ENCODE measurements at regions not wholly inside any gene's neighbourhood (a gene's known extent, or its start where the extent isn't known, plus 50 kb on each side); places are given as distances from the start of the nearest gene placed in this dataset.

DNA sequence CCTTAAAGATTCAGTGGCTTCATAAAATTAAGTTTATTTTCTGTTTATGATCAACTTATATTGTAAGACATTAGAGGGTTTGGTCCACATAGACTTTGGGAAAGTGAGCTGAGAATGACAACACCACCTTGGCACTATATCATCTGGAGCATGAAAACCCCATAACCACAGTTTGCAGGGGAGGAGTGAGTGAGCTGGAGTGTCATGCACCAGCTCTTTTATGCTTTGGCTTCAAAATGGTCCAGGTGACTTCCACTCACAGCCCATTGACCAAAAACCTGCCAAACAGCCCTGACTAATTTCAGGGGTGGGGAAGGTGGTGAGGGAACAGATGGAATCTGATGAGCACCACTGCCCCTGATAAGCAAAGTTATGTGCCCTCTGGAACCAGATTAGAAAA is 295.8 kb downstream of the DMRTA1 start:
- H3K27ac ChIP-seq, result no peak overlapping the region
- H3K4me1 ChIP-seq, result no peaks in the 10 kb centered on the region
- no peaks in the 10 kb centered on the region for H3K27me3 ChIP-seq
- DNase-seq (ENCODE audit: extremely low spot score in 2 of 2), result no peak
- no peaks in the 10 kb centered on the region for H3K9me3 ChIP-seq
- no peaks in the 10 kb centered on the region for H3K36me3 ChIP-seq
- no peak for TF ChIP-seq POLR2AphosphoS5 (IDR thresholded peaks at IDR 0.05; ENCODE audit: insufficient read depth in 1 of 2, low read depth in 1 of 2)
- no peak for TF ChIP-seq CTCF (IDR thresholded peaks at IDR 0.05)
- no peak for TF ChIP-seq POLR2A (IDR thresholded peaks at IDR 0.05)
- intact Hi-C loops (cut with DNase I), result no loop called here
- no peak overlapping the region for H3K4me3 ChIP-seq

- Histone ChIP-seq H3K4me1 (no peaks in the 10 kb centered on the region), H3K27ac (no peak overlapping the region), H3K27me3 (no peaks in the 10 kb centered on the region), H3K9me3 (no peaks in the 10 kb centered on the region), H3K4me3 (no peak overlapping the region), H3K36me3 (no peaks in the 10 kb centered on the region)
- no peak for DNase-seq (ENCODE audit: extremely low spot score in 2 of 2)
- intact Hi-C loops (cut with DNase I), result no loop called here
- TF ChIP-seq POLR2A (IDR thresholded peaks at IDR 0.05) (no peak), CTCF (IDR thresholded peaks at IDR 0.05) (no peak), POLR2AphosphoS5 (IDR thresholded peaks at IDR 0.05; ENCODE audit: insufficient read depth in 1 of 2, low read depth in 1 of 2) (no peak)
Measured at GRCh38 chr9:22773501-22774220, 327.0 kb downstream of the DMRTA1 start.

DNA sequence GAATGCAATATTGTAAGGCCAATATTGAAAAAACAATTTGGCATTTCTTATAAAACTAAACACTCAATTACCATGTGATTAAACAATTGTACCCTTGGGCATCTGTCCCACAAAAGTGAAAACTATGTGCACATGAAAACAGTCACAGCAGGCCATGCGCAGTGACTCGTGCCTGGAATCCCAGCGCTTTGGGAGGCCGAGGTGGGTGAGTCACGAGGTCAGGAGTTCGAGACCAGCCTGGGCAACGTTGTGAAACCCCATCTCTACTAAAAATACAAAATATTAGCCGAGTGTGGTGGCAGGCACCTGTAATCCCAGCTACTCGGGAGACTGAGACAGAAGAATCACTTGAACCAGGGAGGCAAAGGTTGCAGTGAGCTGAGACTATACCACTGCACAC is 343.7 kb downstream of the DMRTA1 start:
- TF ChIP-seq POLR2AphosphoS5 (IDR thresholded peaks at IDR 0.05; ENCODE audit: insufficient read depth in 1 of 2, low read depth in 1 of 2) (no peak), POLR2A (IDR thresholded peaks at IDR 0.05) (no peak)
- no peaks in the 10 kb centered on the region for H3K36me3 ChIP-seq
- intact Hi-C loops (cut with DNase I), result no loop called here
- DNase-seq (ENCODE audit: extremely low spot score in 2 of 2), result no peak
- H3K27me3 ChIP-seq, result no peaks in the 10 kb centered on the region
- no peak overlapping the region for H3K27ac ChIP-seq
- H3K4me3 ChIP-seq, result no peak overlapping the region
- H3K9me3 ChIP-seq, result no peaks in the 10 kb centered on the region
- H3K4me1 ChIP-seq, result no peaks in the 10 kb centered on the region

DNA sequence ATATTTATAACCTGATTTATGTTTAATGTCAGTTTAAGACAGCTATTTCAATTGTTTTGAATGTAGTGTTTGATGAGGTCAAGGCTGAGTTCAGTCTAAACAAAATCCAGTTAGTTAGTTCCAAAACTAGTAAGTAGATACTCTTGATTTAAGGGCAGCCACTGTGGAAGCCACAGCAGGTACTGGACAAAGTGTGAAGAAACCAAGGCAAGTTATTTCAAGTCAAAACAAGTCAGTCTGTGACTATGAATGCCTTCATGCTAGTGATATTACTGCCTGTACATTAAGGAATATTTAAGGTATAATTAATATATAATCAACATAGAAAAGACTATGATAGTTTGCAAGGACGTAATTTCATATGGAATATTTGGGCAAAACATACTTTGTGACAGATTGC is 362.3 kb downstream of the DMRTA1 start:
- no peak for DNase-seq (ENCODE audit: extremely low spot score in 2 of 2)
- intact Hi-C loops (cut with DNase I), result no loop called here
- no peaks in the 10 kb centered on the region for H3K27me3 ChIP-seq
- H3K36me3 ChIP-seq, result no peaks in the 10 kb centered on the region
- H3K27ac ChIP-seq, result no peak overlapping the region
- no peaks in the 10 kb centered on the region for H3K4me1 ChIP-seq
- H3K4me3 ChIP-seq, result no peak overlapping the region
- TF ChIP-seq POLR2AphosphoS5 (IDR thresholded peaks at IDR 0.05; ENCODE audit: insufficient read depth in 1 of 2, low read depth in 1 of 2) (no peak), CTCF (IDR thresholded peaks at IDR 0.05) (no peak), POLR2A (IDR thresholded peaks at IDR 0.05) (no peak)
- H3K9me3 ChIP-seq, result no peaks in the 10 kb centered on the region

DNA sequence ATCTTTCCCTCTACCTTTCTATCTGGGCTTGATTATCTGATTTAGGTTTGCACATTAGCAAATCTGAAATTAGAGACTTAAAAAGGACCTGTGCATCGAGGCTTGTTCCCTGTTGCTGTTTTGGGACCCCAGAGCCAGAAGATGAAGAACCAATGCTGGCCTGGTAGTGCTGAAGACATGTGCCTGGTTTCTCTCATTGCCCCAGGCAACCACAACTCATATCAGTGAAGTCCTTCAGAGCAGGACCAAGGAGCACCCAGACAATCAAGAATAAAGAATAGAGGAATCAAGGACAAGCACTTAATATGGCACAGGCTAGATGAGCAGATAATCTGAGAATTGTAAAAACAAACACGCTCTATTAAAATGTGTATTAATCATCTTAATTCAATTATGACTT is 362.7 kb downstream of the DMRTA1 start:
- H3K4me3 ChIP-seq, result no peak overlapping the region
- TF ChIP-seq CTCF (IDR thresholded peaks at IDR 0.05), result no peak
- TF ChIP-seq POLR2A (IDR thresholded peaks at IDR 0.05), result no peak
- intact Hi-C loops (cut with DNase I), result no loop called here
- no peak overlapping the region for H3K27ac ChIP-seq
- no peaks in the 10 kb centered on the region for H3K4me1 ChIP-seq
- H3K27me3 ChIP-seq, result no peaks in the 10 kb centered on the region
- DNase-seq (ENCODE audit: extremely low spot score in 2 of 2), result no peak
- no peaks in the 10 kb centered on the region for H3K36me3 ChIP-seq
- H3K9me3 ChIP-seq, result no peaks in the 10 kb centered on the region

All from vagina (tissue), 2 donors.